ENCODE measurements at regions not wholly inside any gene's neighbourhood (a gene's known extent, or its start where the extent isn't known, plus 50 kb on each side); places are given as distances from the start of the nearest gene placed in this dataset.

- TF ChIP-seq BHLHE40 (IDR thresholded peaks at IDR 0.05; ENCODE audit: low read depth, low read length) (peak; percentile 48; the same call in 1 of the 2 replicates), CTCF (conservative IDR thresholded peaks at IDR 0.05; ENCODE audit: low read depth, low read length) (no peak), POLR2A (IDR thresholded peaks at IDR 0.05; ENCODE audit: low read depth, low read length) (no peak), RFX5 (IDR thresholded peaks at IDR 0.05; ENCODE audit: low read depth, low read length) (no peak), MAFK (IDR thresholded peaks at IDR 0.05; ENCODE audit: low read depth, low read length) (peak; percentile 97), MXI1 (IDR thresholded peaks at IDR 0.05; ENCODE audit: borderline replicate concordance, low read depth, low read length) (no peak), RCOR1 (IDR thresholded peaks at IDR 0.05; ENCODE audit: insufficient replicate concordance, low read length) (no peak), RAD21 (IDR thresholded peaks at IDR 0.05; ENCODE audit: low read length) (no peak), SMC3 (IDR thresholded peaks at IDR 0.05; ENCODE audit: low read depth, low read length) (no peak), CEBPB (IDR thresholded peaks at IDR 0.05; ENCODE audit: low read depth, low read length) (no peak), CHD1 (IDR thresholded peaks at IDR 0.05; ENCODE audit: low read depth, low read length) (no peak), ELK1 (IDR thresholded peaks at IDR 0.05; ENCODE audit: borderline replicate concordance, low read depth, low read length) (no peak)
- TF ChIP-seq, protein P1, sequence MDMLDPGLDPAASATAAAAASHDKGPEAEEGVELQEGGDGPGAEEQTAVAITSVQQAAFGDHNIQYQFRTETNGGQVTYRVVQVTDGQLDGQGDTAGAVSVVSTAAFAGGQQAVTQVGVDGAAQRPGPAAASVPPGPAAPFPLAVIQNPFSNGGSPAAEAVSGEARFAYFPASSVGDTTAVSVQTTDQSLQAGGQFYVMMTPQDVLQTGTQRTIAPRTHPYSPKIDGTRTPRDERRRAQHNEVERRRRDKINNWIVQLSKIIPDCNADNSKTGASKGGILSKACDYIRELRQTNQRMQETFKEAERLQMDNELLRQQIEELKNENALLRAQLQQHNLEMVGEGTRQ (IDR thresholded peaks at IDR 0.05; ENCODE audit: low read depth, low read length): no peak
Measured at GRCh38 chr1:232127190-232127589, 500.6 kb downstream of the DISC1 start.

Data from IMR-90 (cell line).